ENCODE measurements at regions not wholly inside any gene's neighbourhood (a gene's known extent, or its start where the extent isn't known, plus 50 kb on each side); places are given as distances from the start of the nearest gene placed in this dataset.

DNA sequence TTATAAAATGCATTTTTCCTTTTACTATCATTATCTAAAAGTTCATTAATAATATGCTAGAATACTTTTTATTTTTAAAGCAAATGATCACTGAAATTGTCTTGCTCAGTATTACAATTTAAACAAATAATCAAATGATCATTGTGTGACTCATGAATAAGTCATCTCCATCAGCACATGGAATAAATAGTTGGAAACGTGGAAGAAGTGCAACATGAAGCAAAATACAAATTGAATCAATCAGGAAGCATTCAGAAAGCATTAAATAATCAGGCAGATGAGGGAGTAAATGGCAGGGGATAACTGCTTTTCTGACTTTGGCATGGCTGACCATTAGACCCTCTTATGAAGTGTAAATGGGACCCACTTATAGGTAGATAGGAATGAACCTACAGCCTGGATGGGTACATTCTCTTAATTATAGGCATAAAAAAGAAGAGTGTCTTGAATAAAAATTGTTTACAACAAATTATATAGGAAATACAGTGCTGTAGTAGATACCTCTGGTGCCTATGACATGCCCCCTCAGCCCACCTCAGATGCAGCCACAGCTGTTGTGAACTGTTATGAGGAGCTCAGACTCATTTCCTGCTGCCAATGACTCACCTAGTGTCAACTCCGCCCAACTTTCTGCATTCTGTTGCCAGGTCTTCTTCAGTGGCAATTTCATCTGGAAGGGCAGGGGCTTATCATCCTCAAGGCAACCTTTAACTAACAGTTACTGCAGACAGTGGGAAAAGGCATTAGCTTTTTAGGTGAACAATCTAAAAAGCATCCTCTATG lies 936.0 kb downstream of the TRIB2 start:
- peak; percentile 49 for DNase-seq
- Histone ChIP-seq H3K14ac (ENCODE audit: insufficient read depth, low read length) (no peak overlapping the region), H2BK12ac (ENCODE audit: insufficient read length, low read depth, low read length) (no peak overlapping the region), H2AK5ac (ENCODE audit: insufficient read length, low read length) (no peak overlapping the region), H4K8ac (replicated peaks; ENCODE audit: insufficient read length, low read depth, low read length) (no peak overlapping the region), H3K56ac (ENCODE audit: insufficient read length, low read depth, low read length) (no peak overlapping the region), H3K4ac (ENCODE audit: low read depth, low read length) (no peak overlapping the region), H4K91ac (ENCODE audit: insufficient read length, low read depth, low read length) (no peak overlapping the region), H3K4me2 (ENCODE audit: insufficient read depth, insufficient read length, low read length) (no peak overlapping the region), H3K9me3 (ENCODE audit: control insufficient read depth, low read depth, low read length) (peaks cover 14% of the 10 kb centered on the region), H2BK20ac (ENCODE audit: low read depth, low read length, poor library complexity, severe bottlenecking) (no peak overlapping the region), H3K27ac (ENCODE audit: insufficient read length, low read depth, low read length) (no peak overlapping the region), H3K4me1 (ENCODE audit: insufficient read depth, low read length) (no peaks in the 10 kb centered on the region), H3K79me1 (ENCODE audit: insufficient read depth, low read depth, low read length, poor library complexity, severe bottlenecking) (no peaks in the 10 kb centered on the region), H3K79me2 (ENCODE audit: insufficient read depth, low read length) (no peaks in the 10 kb centered on the region), H2BK5ac (ENCODE audit: insufficient read length, low read length) (no peak overlapping the region), H3K23ac (ENCODE audit: insufficient read length, low read depth, low read length) (no peak overlapping the region), H4K5ac (ENCODE audit: insufficient read length, low read depth, low read length) (no peak overlapping the region), H3K18ac (ENCODE audit: insufficient read length, low read depth, low read length) (no peak overlapping the region), H3K23me2 (ENCODE audit: insufficient read length, low read depth, low read length, poor library complexity, severe bottlenecking) (no peaks in the 10 kb centered on the region), H3K9ac (ENCODE audit: extremely low read depth, insufficient read length, low read length) (no peak overlapping the region), H2BK15ac (ENCODE audit: low read depth, low read length) (no peak overlapping the region), H4K20me1 (ENCODE audit: control insufficient read depth, insufficient read depth, insufficient read length) (no peaks in the 10 kb centered on the region), H3T11ph (ENCODE audit: low read length) (no peak overlapping the region), H3K27me3 (ENCODE audit: insufficient read depth, low read length) (no peaks in the 10 kb centered on the region), H2BK120ac (ENCODE audit: low read depth, low read length, poor library complexity, severe bottlenecking) (no peak overlapping the region), H2AFZ (ENCODE audit: low read length) (no peak overlapping the region)
- H3K27me3 Mint-ChIP-seq (ENCODE audit: low read depth) = peaks cover 3% of the 10 kb centered on the region
- no peaks in the 10 kb centered on the region for H3K4me1 Mint-ChIP-seq
- H3K9me3 Mint-ChIP-seq = peaks cover 22 to 29% of the 10 kb centered on the region in 2 experiments
- TF ChIP-seq, protein P1, sequence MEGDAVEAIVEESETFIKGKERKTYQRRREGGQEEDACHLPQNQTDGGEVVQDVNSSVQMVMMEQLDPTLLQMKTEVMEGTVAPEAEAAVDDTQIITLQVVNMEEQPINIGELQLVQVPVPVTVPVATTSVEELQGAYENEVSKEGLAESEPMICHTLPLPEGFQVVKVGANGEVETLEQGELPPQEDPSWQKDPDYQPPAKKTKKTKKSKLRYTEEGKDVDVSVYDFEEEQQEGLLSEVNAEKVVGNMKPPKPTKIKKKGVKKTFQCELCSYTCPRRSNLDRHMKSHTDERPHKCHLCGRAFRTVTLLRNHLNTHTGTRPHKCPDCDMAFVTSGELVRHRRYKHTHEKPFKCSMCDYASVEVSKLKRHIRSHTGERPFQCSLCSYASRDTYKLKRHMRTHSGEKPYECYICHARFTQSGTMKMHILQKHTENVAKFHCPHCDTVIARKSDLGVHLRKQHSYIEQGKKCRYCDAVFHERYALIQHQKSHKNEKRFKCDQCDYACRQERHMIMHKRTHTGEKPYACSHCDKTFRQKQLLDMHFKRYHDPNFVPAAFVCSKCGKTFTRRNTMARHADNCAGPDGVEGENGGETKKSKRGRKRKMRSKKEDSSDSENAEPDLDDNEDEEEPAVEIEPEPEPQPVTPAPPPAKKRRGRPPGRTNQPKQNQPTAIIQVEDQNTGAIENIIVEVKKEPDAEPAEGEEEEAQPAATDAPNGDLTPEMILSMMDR (conservative IDR thresholded peaks at IDR 0.05) = no peak
- no peak overlapping the region; a peak in 1 of 7 replicates for H3K27ac Mint-ChIP-seq
- peaks cover 6 to 18% (median 16%) of the 10 kb centered on the region in 3 experiments for H3K36me3 Mint-ChIP-seq (ENCODE audit: insufficient read depth in 1 of 3, low read depth in 3 of 3)
- WGBS (ENCODE audit: extremely low coverage, insufficient read length, low lambda C conversion rate) = no CpG with 5 or more reads among the region's 2 CpGs
- no peak overlapping the region for H3K4me3 Mint-ChIP-seq
